GM18951 (cell line): ENCODE measurements at regions not wholly inside any gene's neighbourhood (a gene's known extent, or its start where the extent isn't known, plus 50 kb on each side); places are given as distances from the start of the nearest gene placed in this dataset.

ENCODE experiments used
- POLR2A ChIP-seq: IDR thresholded peaks from 4 replicates; pipeline ENCODE4 v1.6.1; 2011; ENCODE audit warnings: mild to moderate bottlenecking; ENCODE audit not compliant: insufficient read length, insufficient read depth; ENCODE audit errors: extremely low read depth
- in situ Hi-C: fragments of 300-500 bp; cut with MboI; formaldehyde crosslinking; loops from one replicate; pipeline ENCODE4 v1.12.0; 2022; ENCODE audit warnings: low sequenced_read_pairs, mixed read lengths, inconsistent platforms; ENCODE audit not compliant: unreplicated experiment

DNA sequence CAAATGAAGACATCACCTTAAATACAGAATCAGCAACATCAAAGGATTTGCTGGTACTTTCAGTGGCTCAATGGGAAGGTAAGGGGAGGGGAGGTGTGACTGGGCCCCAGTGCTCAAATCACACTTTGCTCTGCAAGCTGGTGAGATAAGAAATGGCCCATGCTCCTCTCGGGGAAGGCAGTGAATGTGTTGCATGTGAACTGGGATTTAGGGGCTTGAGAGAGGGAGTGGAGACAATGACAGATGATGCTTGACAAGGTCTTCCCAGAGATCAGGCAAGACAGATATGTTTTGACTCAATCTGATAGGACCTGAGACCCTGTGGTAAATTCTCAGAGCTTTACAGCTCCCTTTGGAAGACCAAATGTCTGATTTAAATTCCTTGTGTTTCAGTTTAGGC lies 233.0 kb upstream of the PROK2 start:
- in situ Hi-C loops = no loop called here
- TF ChIP-seq POLR2A = no peak

DNA sequence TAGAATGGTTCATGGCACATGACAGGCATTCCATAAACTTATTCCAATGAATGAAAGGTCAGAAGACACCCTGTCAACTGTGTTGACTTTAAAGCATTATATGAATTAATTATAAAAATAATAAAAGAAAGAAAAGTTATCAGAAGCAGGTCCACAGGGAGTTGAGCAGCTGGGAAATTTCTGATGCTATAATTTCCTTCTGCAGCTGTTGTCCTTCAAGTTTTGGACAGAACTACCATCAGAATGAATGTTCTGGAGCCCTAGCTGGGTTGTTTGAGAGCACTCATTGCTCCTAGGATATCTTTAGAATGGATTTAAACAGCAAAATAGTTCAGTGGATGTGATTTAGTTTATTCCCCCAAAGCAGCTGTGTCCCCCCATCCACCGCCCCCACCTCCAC lies 232.4 kb upstream of the PROK2 start:
- no peak for TF ChIP-seq POLR2A
- in situ Hi-C loops = no loop called here

- TF ChIP-seq POLR2A = no peak
- in situ Hi-C loops = no loop called here
These were observed 230.5 kb upstream of the PROK2 start for GRCh38 chr3:72015463-72015862.

DNA sequence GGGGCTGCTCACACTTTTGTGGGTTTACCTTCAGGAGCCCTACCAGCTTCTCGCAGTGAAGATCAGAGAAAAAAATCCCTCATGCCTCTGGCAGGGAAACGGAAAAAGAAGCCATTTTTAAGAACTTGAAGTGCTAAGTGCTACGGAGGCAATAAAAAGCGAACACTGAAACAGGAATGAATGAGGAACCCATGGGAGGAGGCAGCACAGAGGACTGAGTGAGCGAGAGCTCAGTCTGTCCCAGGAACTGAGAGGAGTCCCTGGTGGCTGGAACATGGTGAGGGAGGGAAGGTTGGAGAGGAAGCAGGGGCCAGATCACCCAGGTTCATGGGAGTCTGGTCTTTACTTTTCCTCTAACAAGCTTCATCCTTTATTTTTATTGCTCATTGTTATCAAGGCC lies 228.1 kb upstream of the PROK2 start:
- in situ Hi-C loops = no loop called here
- no peak for TF ChIP-seq POLR2A

DNA sequence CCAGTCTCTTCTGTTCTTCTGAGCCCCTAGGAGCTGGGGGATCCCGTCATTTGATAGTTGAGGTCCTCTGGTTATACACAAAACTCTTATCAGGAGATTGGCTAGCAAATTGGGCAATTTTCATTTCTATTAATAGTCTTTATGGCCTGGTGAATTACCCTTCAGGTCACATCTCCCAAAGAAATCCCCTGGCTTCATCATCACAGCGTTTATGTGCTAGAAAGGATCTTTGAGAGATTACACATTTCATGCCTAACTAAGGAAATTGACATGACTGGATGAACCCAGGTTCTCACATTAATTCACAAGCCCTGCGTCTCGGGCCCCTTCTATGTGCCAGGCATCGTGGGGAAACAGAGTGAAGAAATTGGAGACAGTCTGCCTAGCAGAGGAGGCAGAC lies 227.4 kb upstream of the PROK2 start:
- TF ChIP-seq POLR2A = no peak
- in situ Hi-C loops = no loop called here

DNA sequence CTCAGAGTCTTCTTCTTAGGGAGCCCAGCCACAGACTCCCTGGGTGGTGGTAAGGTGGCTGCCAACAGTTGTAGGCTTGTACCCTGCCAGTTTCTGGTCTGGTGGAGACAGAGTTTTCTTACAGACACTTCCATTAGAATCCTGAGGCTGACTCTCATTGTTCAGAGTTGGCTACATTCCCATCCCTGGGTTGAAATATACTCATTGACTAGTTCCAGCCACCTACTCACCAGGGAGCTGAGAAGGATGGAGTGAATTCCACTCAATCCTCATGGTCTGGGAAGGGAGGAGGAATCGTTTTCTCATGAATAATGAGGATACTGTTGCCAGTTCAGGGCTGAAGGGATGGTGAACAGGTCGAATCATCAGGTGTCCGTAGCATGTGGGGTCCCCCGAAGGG lies 226.5 kb upstream of the PROK2 start:
- in situ Hi-C loops = no loop called here
- TF ChIP-seq POLR2A = no peak

- in situ Hi-C loops = no loop called here
- TF ChIP-seq POLR2A = no peak
These were observed 225.0 kb upstream of the PROK2 start for GRCh38 chr3:72009851-72010443.

DNA sequence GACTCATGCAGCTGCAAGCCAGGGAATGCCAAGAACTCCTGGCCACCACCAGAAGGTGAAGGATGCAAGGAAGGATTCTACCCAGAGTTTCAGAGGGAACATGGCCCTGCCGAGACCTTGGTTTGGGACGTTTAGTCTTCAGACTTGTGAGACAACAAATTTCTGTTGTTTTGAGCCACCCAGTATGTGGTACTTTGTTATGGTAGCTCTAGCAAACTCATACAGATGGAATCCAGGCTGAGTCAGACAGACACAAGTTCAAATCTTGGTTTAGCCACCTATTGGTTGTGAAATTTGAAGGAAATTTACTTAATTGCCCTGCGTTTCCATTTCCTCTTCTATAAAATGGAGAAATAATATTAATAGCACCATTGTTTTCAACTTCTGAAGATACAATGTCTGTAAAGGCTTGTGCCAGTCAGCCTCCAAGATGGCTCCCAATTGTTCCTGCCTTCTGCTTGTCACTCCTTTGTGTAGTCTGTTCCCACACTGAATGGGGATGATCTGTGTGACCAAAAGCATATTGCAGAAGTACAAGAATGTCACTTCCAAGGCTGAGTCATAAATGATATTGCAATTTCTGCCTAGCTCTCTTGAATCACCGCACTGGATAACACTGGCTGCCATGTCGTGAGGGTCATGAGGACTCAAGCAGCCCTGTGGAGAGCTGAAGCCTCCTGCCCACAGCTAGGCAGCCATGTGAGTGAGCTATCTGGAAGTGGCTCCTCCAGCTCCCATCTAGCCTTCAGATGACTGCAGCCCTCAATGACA lies 223.5 kb upstream of the PROK2 start:
- TF ChIP-seq POLR2A = no peak
- in situ Hi-C loops = no loop called here

DNA sequence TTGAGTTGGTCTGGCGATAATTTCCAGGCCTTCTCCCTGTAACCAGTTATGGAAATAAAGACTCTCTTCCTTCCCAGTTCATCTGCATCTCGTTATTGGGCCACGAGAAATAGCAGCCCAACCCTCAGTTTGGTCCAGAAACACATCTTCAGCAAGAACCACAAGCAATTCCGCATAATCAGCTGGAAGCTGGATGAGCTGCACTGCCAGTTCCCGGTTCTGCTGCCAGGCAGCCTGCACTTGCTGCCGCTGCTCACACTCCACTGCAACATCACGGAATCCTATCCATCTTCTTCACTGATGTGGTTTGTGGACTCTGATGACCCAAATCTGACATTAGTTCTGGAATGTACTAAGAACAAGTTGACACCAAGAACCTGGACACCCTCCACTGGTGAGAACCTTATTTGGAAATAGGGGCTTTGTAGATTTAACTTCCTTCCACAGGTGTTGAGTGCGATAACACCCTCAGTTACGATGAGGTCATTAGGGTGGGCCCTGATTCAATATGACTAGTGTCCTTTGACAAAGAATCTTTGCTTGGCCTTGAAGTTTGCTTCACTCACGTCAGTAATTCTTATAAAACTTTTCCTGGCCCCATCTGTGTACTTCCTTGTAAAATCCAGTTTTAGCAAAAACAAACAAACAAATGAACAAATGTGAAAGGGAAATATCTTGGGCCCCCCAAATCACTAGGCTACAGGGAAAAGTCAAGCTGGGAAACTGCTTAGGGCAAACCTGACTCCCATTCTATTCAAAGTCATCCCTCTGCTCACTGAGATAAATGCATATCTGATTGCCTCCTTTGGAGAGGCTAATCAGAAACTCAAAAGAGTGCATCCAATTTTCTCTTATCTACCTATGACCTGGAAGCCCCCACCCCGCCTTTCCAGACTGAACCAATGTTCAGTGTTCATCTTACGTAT lies 221.9 kb upstream of the PROK2 start:
- TF ChIP-seq POLR2A = no peak
- in situ Hi-C loops = no loop called here

DNA sequence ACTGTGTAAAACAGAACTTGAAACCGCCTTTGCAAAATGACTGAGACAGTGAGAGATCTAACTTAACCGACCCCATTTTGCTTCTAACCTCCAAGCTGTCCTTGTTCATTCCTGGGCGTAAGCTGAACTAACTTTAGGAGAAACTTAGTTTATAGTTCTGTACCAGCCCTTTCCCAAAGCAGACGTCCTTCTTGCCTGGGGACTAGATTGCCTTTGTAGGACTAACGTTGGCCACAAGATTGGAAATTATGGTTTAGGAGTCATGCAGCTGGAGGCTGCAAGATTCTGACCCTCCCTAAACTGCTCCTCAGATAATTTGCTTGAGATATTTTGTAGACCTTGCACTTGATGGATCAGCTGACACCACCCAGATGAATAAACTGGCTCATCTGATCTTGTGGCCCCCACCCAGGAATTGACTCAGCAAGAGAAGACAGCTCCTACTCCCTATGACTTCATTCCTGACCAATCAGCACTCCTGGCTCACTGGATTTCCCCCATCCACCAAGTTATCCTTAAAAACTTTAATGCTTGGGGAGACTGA lies 219.9 kb upstream of the PROK2 start:
- no peak for TF ChIP-seq POLR2A
- in situ Hi-C loops = no loop called here

DNA sequence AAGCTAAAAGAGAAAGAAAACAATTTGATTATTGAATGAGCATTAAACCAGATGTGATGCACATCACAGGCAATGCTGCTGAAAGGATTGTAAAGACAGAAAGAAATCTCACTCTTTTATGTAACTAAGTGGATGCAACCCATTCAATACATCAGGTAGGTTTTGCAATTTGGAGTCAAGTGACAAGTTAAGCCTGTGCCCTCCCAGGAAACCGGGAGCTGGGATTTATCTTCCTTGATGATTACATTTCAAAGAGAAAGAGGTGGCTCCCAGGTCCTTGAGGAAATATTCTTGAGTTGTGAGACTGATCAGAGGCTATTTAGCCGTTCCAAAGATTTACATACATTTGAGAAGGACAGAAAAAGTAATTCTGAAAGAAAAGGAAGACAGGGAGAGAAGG lies 219.0 kb upstream of the PROK2 start:
- no peak for TF ChIP-seq POLR2A
- in situ Hi-C loops = no loop called here

DNA sequence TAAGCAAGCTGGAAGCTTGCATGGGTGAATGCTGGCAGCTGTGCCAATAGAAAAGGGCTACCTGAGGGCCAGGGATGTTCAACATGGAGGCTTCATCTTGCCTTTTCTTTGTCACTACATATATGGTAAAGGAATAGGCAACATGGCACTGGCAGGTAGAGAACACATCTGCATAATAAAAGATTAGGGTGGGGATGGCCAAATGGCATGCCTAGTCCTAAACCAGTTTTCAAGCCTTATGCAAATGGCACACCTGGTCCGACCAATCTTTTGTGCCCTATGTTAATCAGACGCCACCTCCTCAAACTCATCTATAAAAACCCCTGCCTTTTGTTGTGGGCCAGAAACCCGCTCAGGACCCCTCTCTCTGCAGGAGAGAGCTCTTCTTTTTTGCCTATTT lies 216.8 kb upstream of the PROK2 start:
- TF ChIP-seq POLR2A = no peak

DNA sequence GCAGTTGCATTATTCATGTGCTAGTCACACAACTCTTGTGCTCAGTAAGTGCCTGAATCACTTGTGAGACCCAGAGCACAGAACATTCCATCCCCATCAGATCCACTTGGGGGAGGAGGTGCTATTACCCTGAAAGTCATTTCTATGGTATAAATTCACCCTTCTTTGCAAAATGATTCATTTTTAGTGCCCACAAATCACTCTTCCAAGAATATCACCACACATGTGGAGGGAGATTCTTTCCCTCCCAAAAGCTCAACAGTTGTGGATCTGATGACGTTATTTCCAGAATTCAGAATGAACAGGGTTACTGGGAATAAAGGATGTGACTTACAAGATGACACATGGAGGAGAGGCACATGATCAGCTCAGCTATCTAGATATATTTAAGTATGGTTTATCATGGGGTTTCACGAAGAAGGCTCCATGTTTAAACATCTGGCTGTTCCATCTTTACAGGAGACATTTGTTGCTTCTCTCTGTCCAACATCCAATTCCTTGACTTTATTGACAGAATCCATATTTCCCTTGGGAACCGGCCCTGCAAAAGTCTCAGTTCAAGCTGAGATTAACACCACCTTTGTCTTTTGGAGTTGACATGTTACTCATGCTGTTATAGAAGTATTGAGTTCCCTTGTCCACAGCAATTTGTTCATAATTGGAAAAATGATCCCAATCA lies 214.2 kb upstream of the PROK2 start:
- in situ Hi-C loops = no loop called here
- no peak for TF ChIP-seq POLR2A

More for the DNA sequence above, 216.8 kb upstream of the PROK2 start:
- in situ Hi-C loops = no loop called here
